Activated CD8-positive, alpha-beta memory T cell treated with anti-CD3 and anti-CD28 coated beads, Interleukin-2, amount 50 U/mL, for 24 hours (primary cell): ENCODE measurements at regions not wholly inside any gene's neighbourhood (a gene's known extent, or its start where the extent isn't known, plus 50 kb on each side); places are given as distances from the start of the nearest gene placed in this dataset.

Experiments used
- DNase-seq: peaks from one replicate; pipeline ENCODE4 v3.0.0-alpha.2; 2020; ENCODE audit errors: extremely low read depth

DNA sequence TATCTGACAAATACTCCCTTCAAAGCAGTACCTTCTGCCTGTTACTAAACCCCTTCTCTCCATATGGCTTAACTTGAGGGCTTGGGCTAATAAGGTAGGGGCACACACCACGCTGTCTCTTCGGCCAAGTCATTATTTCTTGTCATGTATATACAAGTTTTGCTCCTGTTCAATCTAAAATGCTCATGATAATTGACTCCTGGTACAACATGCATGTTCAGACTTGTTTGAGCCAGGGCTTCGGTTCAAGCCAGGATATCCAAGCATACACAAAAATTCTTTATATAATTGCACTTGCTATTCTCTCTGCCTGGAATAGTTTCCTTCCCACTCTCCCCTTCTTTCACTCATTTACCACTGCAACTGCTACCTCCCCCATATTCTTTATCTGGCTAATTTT is 756.0 kb upstream of the C9orf72 start:
- no peak for DNase-seq

DNA sequence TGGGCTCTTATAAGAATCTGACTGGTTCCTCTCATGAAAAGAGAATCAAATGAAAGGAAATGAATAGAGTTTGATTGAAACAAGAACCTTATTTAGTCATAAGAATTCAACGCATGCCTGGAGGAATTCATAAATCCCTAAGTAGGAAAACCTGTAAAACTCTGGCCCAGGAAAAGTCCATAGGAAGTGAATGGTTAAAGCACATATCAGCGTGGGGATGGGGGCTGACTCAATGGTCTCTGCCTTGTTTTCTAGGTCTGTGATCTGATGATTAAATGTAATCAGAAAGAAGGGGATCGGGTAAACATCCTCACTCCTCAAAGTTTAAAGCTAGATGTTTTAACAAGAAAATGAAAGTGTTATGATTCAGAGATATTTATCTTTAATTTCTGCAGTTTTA is 759.4 kb upstream of the C9orf72 start:
- no peak for DNase-seq

DNA sequence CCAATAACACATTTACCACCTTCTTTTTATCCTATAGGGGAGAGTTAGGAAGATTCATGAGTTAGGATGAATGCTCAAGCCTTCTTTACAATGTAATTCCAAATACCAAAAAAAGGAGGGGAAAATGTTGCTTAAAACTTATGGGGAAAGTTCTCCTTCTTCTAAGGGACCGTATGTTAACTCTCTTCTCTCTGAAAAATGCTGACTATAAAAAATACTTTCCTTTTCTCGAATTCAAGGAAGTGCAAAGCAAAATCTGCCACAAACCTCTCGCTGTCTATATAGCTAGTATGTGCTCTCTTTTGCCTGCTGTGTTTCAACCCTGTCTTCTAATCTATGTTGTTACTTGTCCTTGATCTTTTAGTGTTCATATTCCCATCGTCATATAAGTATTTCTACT is 768.6 kb upstream of the C9orf72 start:
- DNase-seq: no peak

DNA sequence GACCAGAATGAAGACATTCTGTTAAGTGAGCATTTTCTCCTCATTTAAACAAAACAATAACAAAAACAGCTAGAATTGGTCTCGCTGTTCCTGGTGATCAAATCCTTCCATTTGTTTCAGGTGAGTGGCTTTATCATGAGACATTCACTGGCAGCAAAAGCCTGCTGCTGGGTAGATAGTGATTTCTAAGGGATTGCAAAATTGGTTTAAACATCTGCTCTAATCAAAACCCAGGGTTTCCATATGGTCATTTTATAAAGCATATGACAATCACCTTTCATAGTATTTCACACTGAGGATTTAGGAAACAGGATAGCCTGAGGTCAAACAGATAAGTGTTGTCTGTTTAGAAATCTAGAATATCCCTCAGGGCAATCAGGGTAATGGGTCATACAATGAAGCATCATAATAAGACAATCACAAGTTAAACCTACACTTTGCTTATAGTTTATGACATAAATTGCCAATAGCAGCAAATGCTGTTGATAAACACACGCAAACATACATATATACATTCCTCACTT is 769.6 kb upstream of the C9orf72 start:
- DNase-seq: no peak

DNA sequence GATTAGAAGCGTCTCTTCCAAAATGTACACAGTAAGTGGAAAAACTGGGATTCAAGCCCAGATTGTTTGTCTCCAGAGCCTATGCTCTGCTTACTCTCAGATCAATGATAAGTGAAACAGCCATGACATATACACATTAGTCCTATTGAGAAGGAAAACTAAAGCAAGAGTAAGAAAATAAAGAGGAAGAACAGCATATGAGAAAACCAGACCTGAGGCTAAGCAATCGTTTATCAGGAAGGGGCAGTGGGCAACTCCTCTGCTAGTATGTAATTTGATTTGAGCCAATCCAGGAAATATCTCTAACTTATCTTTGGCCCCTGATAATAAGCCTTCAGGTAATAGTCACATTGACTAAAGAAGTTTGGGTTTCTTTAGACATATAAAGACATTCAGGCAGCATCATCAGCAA is 789.9 kb upstream of the C9orf72 start:
- DNase-seq: no peak

DNA sequence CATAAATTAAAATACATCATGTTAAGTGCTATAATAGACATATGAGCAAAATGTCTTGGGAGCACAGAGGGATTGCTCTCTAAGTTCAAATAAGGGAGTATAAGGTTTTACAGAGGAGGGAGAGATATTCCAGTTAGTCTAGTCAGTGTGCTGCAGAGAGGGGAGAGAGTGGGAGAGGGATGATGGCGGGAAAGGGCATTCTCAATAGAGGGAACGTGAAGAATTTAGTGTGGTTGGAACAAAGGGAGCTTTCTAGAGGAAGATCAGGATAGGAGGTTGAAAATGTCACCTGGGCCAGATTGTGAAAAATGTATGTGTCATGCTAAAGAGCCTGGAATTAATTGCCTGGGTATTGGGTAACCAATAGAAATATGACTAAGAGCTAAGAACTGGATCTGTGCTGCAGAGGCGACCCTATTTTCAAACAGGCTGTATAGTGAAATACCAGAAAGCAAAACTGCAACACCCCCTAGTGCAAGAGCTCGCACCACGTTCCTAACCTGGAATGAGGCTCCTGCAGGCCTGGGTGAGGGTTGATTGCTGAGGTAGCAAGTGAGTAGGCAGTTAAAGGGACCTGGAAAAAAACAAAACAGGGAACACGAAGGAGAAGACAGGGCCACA is 791.8 kb upstream of the C9orf72 start:
- DNase-seq: no peak

DNA sequence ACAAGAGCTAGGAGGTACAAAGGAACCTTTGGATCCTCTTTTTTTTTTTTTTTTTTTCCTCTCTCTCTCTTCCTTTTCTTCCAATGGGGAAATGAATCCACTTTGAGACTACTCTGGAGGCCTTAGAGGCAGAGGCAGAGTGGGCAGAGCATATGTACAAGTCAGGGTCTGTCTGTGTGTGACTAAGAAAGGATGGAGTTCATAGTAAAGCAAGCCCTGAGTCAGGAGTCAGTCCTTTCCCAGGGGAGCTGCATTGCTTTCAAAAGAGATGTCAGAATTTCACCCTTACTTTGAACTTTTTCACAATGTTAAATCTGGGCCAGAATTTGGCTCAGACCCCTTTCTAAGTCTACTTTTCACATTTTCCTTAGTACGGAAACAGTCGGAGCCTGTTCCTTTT is 792.4 kb upstream of the C9orf72 start:
- no peak for DNase-seq

DNA sequence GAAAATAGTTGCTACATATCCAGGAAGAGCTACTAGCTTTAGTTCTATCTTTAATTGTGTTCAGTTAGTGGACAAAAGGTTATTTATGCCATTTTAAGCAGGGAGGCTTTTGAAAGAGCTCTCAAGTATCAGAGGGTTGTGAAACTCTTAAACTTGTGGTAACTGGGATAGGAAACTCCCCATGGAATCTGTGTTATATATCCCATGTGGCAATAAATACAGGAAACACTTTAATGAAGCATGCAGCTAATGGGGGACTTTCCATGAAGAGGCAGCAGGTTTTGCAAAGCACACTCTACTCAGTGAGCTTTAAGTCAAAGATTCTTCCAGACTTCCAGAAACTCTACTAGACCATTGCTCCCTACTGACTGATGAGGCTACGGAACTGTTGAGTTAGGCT is 805.0 kb upstream of the C9orf72 start:
- no peak for DNase-seq

DNA sequence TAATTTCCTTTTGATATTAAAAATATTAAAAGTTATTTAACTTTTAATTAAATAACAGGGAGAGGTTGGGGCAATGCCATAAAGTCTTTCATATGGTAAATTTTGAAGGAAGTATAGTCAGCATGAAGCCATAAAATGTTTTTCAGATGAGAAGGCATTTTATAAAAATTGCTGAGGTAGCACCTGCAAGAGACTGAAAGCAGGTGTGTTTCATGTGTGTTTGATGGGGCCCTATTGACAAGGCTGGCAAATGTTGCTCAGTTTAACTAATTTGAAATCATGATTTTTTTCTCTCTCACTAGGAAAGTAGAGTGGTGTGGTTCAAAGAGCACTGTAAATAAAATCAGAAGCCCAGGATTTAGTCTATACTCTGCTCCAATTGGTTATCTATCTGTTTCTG is 805.8 kb upstream of the C9orf72 start:
- DNase-seq: no peak

DNA sequence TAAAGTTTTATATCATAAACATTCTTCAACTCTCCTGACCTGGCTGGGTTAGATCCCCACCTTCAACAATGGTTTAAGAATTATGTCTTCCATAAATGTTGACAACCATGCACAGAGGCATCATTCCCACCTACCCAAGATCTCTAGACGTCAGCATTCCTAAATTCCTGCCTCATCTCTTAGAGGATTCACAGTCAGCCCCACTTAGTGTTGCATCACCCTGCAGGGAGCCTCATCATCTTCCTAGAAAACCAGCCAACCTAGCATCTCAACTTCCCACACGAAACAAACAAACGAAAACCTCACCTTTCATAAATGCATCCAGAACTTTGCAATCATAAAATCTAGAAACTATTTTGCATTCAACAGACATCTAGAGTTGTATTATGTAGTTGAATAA is 816.1 kb upstream of the C9orf72 start:
- DNase-seq: no peak

DNA sequence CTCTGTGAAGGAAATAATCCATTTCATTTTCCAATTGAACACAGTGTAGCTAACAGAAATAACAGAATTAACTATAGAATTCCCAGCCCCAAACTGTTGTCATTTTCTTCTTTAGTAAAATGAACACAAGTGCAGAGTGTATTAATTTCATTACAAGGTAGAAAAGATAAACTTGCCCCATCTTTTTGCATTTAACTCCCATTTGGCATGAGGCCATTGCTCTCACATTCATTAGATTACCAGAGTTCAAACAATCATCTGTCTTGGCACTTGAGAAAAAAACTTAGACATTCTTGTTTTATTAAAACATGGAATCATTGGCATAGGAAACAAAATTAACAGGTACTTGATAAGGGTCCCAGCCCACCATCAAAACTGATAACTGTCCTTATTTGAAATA is 821.5 kb upstream of the C9orf72 start:
- DNase-seq: no peak

DNA sequence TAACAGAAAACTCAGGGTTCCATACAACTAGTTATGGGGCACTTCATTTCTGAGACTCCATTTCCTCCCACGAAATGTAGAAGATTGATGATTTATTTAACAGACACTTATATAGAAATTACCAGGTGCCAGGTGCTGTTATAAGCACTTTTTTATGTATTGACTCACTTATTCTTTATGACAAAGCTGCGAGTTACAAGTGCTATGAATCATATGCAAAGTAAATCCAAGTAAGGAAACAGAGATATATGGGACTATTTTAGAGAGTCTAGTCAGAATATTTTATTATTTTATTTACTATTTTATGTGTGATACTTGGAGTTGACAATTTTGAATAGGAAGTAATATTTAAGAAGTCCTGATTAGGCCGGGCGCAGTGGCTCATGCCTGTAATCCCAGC is 822.8 kb upstream of the C9orf72 start:
- DNase-seq: no peak

DNA sequence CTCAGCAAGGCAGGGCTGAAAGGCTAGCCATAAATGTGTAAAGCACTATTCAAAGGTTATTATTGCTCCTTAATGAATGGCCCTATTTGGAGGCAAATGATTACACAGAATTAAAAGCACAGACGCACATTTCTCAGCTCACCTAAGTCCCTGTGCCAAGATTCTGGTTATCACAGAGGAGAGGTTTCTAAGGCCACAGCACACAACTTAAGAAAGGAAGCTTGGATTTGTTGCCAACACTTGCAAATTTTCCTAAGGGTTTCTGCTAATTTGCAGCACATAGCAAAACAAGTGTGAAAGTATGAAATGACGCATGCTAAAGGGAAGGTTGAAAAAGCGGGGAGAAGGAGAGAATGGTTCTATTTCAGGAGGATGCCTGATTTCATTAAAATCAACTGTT is 834.1 kb upstream of the C9orf72 start:
- no peak for DNase-seq

DNA sequence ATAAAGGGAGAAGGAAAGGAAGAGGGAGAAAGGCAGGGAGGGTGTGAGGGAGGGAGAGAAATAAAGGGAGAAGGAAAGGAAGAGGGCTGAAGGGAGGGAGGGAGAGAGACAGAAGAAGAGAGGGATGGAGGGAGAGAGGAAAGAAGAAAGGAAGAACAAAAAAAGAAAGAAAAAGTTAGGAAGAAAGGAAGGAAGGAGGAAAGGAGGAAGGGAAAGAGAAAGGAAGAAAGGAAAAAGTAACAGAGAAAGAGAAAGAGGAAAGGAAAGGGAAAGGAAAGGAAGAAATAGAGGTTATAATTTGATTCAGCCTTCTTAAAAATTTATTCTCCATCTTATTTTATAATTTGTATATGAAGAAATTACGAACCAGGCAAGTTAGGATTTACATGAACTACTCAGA is 836.6 kb upstream of the C9orf72 start:
- no peak for DNase-seq

DNA sequence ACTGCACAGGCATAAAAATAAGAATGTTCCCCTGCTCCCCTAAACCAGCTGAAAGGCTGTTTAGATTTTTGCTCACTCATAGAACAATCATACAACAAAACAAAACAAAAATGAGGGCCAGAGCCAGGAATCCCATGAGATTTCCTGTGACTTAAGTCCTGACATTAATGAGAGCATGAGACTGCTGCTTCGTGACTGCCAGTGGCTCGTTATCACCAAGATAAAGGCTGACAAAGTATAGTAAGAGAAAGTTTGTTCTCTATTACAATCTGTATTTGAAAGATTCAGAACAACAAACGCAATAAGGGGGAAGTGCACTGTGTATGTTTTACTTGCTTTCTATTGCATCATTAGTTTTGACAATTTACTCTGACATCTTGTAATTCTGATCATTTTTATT is 837.1 kb upstream of the C9orf72 start:
- DNase-seq: no peak

DNA sequence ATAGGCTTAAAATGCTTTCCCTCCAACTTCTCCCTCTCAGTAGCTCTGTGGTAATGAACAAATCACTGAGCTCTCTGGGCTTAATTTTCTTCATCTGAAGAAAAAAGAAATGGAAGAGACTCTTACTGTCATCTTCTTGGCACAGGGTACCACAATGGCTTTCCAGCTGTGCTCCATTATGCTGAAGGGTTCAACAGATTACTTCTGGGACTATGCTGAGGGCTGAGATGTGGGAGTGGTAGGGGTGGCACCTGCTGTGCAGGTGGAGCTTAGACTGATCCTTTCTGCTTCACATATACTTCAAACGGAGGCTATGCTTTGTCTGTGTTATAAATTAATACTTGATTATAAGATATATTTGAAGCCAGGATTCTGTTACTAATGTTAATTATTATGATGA is 840.2 kb upstream of the C9orf72 start:
- DNase-seq: no peak

DNA sequence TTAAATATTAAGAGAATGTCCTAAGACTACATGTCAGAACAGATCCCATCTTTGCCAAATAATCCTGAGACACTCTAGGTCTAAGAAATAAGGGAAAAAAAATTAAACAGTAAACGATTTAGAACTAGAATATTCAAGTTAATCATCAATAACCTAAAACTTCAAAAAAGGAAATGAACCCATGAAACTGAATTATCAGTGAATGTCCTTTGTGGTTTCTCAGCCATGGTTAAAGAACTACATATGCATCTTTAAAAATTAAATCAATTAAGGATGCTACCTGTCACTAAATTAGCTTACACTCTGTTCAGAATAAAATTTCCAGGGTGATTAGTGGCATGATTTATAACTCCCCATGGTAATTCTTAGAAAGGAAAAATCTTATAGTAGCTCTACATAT is 850.0 kb upstream of the C9orf72 start:
- DNase-seq: no peak

DNA sequence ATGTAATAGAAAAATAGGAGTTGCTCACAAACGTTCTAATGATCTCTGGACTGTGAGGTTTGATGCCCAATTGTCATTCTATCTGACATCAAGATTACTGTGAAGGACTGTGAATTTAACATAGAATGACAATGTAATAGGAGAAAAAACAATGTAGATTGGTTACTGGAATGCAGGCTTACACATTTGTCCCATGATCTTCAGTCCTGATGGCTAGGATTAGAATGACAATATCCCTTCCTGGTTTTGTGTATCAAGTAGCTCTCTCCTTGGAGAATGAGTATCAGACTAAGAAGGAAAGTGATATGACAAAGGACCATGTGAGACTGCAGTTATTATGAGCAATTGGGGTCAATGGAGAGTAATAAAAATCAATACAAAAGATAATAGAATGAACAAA is 862.2 kb upstream of the C9orf72 start:
- DNase-seq: no peak

DNA sequence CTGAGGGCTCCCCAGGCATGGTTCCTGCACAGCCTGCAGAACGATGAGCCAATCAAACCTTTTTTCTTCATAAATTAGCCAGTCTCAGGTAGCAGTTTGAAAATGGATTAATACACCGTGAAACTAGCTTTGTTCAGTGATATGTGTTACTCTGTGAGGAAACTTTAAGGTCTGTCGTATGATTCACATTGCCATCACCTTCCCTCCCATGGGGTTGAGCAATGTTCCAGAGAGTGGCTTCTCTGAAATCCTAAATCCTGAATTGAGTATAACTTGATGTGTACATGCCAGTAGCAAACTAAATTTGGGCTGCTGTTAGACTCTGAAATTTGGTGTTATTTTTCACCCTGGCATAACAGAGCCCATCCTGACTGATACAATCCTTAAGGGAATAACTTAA is 866.4 kb upstream of the C9orf72 start:
- no peak for DNase-seq

DNA sequence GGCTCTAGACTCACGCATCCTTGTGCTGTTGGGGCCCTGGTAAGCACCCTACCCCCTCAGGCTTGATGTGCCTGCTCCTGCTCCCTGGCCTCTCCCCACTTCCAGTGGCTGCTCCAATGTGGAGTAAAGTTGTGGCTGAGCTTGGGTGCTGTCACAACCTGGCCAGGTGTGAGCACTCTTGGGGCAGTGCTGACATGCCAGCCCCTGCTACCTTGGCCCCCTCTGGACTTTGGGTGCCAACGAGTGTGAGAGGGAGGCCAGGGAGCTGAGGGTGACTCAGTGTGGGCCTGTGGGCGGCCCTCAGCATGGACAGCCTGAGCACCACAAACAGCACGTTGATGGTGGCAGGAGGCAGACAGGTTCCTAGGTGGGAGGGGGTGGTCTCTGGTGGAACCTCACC is 870.2 kb upstream of the C9orf72 start:
- DNase-seq: no peak

DNA sequence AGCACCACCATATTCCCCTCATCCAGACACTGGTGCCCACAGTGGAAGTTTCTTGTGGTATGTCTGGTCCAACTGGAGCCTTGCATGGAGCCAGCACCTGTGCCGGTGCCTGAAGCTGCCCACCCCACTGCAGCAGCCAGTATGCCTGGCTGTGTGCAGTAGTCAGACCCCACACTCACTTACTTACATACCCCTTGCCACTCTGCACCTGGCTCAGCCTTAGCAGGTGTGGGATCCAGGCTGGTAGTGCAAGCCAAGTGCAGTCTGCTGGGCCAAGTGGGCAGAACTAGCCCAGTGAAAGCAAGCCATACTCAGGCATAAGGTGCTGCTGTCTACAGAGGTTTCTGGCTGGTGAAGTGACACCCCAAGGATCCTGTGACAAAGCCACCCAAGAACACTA is 871.4 kb upstream of the C9orf72 start:
- DNase-seq: no peak

DNA sequence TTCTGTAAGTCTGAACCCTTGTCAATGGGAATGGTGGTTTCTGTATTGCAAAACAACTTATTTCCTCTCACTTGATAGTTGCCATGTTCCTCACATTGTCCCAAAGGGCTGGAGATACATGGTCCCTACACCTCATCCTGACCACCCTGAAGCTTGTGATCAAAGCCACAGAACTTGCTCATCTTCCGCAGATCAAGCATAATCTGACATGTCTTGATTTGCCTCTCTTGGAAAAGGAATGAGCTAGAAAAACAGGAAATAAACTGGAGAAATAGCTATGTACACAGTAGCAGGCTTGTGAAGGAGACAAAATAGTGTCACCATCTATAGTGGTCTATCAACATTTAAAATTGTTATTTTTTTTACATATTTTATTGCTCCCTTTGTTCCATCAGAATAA is 871.9 kb upstream of the C9orf72 start:
- DNase-seq: no peak

DNA sequence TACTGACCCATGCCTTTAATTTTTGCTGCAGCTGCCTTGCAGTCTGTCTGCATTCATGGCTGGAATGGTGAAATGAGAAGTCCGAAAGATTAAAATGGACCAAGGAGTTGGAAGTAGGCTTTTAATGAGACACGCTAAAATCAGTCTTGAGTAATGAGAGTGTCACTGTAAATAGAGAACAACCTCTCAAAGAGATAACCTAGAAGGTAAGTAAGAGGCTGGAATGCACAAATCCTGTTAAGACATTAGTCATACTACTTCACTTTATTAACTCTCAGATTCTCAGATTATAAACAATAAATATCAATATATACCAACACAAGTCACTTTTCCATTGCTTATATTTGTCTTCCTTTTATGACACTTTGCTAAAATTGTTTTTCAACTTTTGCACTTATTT is 880.6 kb upstream of the C9orf72 start:
- DNase-seq: no peak

DNA sequence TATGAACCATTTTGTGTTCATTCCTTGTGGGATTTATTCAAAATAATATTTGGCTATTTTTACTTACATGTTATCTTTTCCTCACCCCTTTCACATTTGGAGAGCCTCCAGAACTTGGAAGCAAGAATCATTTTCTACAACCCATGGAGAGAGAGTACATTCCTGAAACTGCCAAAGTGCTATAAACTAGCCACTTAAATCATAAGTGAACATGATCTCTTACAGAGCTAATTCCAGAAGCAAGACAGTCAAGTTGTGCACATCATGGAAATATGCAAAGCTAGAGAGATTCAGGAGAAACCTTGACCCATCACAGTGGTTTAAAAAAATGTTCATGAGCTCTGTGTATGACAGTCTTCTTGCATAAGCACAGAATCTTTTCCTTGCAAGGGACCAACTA is 883.6 kb upstream of the C9orf72 start:
- DNase-seq: no peak
